GM21723 (cell line): ENCODE measurements at regions not wholly inside any gene's neighbourhood (a gene's known extent, or its start where the extent isn't known, plus 50 kb on each side); places are given as distances from the start of the nearest gene placed in this dataset.

Experiments
- ATAC-seq: cut with Tn5 transposase; IDR thresholded peaks from one replicate; pipeline ENCODE4 v1.9.1; 2021; ENCODE audit warnings: mild to moderate bottlenecking, moderate library complexity; ENCODE audit not compliant: unreplicated experiment

GRCh38 chr1:168782559-168783116 lies 53.6 kb upstream of the DPT start:
- no peak for ATAC-seq

DNA sequence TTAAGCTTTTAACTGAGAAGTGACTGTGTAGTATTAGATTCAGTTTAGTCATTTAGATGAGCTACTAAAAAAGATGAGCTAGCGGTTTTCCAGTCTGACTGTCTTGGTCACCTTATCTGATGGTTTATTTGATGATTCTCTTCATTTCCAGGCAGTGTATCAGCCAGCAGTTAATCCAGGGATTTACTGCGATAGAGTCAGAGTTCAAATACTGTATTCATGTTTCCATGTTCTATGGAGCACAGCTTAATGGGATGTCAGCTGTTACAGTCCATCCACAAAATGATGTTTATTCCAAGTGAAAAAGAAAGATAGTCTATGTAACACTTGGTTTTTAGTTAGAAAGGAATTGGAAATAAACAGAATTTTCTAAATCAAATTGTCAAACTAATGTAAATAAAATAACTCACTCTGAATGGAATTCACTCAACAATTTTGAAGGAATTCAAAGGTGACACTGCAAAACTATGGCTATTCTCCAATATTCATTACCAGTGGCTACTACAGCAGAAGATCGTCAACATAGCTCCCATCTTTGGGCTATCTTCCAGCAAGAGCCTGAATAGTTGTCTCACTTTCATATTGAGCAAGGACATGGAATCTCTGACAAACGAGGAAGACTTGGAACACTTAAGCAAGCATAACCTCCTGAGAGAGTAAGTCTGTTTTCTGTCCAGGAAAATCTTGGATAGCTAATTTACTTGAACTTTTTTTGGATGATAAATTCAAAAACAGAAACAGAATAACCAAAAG lies 54.6 kb upstream of the DPT start:
- ATAC-seq, result no peak

DNA sequence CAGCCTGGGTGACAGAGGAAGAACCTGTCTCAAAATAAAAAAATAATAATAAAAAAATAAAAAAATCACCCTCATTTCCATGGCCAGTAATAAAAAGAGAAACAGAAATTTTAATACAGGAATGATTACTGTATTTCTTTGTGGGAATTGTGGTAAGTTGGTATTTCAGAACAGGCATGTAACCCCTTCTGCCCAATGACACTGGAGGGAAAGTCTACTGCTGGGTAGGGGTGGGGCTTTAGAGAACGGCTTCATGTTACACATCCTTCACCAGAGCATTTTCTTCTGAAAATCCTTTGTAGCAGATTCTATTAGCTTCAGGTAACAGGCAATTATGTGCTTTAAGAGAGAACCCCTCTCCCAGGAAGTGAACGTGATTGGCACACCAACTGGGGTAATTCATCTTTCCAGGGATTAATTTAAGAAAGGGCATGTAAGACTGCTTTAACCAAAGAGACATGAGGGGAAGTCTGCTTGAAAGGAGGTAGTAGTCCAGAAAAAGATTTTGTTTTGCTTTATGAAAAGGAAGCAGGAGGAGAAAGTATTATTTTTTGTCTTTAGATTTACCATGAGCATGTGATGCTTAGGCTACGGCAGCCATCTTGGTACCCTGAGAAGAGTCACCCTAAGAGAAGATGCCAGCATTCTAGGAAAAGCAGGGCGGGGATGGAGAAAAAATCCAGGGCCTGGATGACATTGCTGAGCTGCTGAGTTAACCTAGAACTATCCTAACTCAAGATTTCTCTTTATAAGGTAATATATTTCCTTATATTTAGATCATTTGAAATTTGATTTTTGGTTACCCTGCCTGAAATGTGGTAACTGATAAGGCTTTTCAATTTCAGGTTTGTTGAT lies 57.7 kb upstream of the DPT start:
- ATAC-seq, result no peak

DNA sequence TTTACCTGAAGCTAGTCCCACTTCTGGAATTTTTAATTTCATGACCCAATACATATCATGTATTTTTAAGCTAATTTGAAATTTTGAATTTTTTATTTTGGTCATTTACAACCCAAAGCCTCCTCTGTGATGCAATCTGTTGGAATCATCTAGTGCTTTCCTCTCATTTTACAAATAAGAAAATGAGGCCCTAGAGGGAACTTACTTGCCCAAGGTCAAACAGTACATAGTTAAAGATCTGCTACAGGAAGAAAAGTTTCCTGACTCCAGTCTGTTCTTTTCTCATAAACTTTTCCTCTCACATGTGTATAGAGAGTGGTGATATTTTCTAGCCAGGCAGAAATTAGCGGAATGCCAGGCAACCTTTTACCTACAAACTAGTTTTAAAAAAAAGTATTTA lies 59.3 kb upstream of the DPT start:
- ATAC-seq, result no peak

DNA sequence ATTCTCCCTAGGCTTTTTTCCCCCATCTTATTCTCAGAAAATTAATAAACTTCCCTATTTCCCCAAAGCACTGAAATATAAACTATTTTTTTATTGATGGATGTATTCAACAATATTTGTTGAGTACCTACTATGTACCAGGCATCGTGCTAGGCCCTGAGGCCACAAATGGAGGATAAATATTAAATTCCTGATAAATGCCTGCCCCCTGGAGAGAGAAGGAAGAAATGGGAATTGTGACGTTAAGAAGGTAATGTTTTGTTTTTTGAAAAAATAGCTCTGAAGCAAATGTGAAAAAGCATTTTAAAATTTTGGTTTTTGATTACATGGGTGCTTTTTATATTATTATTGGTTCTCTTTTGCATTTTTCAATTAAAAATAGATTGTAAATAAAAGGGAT lies 60.5 kb upstream of the DPT start:
- no peak for ATAC-seq

GRCh38 chr1:168792142-168792541 lies 63.1 kb upstream of the DPT start:
- no peak for ATAC-seq

- no peak for ATAC-seq
These were observed 63.7 kb upstream of the DPT start for GRCh38 chr1:168792592-168793125.

DNA sequence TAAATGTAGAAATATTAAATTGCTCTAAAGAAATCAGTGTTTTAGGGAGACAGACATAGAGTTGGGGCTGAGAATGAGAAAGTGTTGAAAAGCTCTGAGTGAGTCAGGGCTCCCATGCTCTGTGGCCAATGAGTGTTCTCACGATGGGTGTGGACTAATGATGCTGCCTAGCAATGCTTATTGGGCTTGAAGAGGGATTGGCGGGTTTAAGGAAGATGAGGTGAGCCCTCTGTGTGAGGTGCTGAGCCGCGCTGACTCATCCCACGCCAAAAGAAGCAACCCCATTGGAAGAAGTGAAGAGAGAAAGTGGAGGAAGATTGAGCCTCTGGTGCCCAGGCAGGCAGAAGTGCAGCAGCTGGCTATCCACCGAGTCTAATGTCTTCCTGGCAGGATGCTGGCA lies 65.1 kb upstream of the DPT start:
- ATAC-seq, result no peak

GRCh38 chr1:168795681-168796080 lies 66.7 kb upstream of the DPT start:
- no peak for ATAC-seq

DNA sequence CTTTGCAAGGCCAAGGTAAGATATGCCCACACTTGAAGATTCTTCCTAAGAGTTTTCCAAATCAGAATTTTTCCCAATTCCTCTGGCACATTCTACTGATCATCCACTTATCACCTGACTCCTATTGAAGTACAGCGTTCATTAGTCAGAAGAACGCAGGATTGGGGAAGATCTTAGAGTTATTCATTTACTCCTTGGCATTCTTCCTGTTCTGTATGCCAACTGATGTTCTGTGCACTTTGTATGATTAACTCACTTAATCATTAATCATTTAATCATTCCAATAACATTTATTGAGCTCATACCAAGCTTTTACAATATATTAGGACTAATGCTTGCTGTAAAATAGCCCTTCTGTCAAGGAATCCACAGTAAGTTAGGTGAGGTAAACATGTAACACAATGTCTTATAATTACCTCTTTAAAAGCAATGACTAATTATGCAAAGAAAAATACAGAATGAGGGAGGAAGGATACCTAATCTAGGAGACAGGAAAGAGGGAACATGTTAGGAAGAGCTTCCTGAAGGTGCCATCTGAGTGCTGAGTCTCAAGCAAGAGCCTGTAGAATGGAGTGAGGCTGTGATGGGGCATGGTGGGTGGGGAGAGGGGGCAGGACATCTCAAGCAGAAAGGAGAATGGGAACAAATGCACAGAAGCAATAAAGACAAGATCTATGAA lies 71.1 kb upstream of the DPT start:
- no peak for ATAC-seq

- ATAC-seq, result no peak
These were observed 72.2 kb upstream of the DPT start for GRCh38 chr1:168801032-168801745.

- no peak for ATAC-seq
These were observed 75.0 kb upstream of the DPT start for GRCh38 chr1:168803806-168804510.

- no peak for ATAC-seq
These were observed 77.9 kb upstream of the DPT start for GRCh38 chr1:168806952-168807351.

GRCh38 chr1:168811176-168811575 lies 82.2 kb upstream of the DPT start:
- ATAC-seq, result no peak

- ATAC-seq, result no peak
These were observed 90.7 kb upstream of the DPT start for GRCh38 chr1:168819668-168820067.

DNA sequence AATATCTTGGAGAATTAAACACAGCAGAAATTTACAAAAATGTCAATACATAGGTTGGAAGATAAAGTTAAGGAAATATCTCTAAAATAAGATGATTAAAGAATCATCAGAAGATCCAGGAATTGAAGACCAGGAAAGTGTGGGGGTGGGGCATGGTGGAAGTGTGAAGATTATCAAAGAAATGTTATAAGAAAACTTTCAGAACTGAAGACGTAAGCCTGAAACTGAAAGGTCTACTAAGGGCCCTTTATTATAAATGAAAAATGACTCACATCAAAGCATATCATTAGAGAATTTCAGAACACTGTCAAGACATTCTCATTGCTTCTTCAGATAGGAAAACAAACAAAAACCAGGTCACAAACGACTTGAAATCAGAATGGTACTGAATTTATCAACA lies 92.4 kb upstream of the DPT start:
- no peak for ATAC-seq

DNA sequence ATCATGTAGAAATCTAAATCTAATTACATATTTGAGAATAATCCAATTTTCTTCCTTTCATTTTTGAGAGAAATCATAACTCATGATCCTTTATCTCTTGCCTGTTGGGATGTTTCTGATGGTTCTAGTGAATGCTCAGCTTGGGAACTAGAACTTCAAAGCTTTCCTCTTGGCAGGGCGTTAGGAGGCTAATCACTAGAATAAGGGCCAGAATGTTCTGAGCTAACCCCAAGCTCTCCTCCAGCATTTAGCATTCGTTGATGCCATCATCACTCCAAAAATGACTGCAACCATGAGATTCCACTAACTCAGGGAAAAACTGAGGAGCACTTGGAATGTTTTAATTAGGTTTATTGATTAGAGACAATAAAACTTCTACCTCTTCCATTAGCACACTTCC lies 93.9 kb upstream of the DPT start:
- ATAC-seq, result no peak

DNA sequence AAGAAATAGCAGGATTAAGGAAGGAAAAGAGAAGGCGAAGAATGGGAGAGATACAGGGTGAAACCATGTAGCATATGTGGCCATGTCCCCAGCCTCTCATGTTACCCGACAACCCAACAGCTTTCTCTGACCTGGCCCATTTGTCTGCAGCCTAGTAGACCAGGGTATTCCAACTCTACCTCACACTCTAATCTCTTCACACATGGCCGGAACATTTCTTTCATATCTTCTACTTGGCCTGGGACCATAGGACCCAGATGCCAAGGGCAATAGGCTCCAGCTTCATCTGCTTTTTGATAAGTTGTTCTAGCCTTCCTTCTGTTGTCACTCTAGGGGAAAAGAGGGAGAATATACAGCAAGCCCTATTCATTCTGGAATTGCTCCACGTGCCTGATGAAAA lies 95.0 kb upstream of the DPT start:
- no peak for ATAC-seq

DNA sequence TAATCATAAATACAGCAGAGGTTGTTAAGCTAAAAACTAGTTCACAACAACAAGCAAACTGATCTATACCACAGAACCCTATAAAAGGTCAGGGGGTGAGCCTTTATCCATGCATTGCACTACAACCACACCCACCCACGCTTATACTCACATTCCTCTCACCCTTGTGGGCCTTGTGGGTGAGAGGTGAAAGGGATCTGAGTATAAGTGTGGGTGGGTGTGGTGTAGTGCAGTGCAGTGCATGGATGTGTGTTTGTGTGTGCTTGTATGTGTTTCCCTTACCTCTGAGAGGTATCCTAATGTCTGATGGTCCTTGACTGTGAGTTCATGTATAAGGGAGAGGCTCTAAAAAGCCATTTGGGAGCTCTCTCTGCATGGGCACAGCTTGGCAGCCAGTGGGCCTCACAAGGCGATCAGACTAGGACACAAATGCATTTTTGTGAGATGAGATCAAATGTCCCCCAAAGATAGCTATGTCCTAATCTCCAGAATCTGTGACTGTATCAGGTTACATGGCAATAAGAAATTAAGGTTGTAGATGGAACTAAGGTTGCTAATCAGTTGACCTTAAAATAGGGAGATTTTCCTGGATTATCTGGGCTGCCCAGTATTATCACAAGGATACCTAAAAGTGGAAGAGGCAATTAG lies 95.5 kb upstream of the DPT start:
- no peak for ATAC-seq
